Natural killer cell treated with Interleukin-12 subunit alpha and Interleukin-12 subunit beta and Interleukin-15 and Interleukin-18, amount 100 ng/mL, for 72 hours (primary cell): ENCODE measurements at regions not wholly inside any gene's neighbourhood (a gene's known extent, or its start where the extent isn't known, plus 50 kb on each side); places are given as distances from the start of the nearest gene placed in this dataset.
"Not testable (repeated sequence)": the region's sequence is repeated elsewhere in the genome, so short reads cannot be mapped to it uniquely, and the experiment has no call there.

ENCODE experiments used
- ATAC-seq, 2 donors: fragments of 150-1000 bp; cut with Tn5 transposase in 1 of 2; sonication (Bioruptor Pico), chemical (Tn5 transposase) in 1 of 2; 2 replicates each; pipeline ENCODE4 v1.10.0; 2021
- DNase-seq: peaks from one replicate; pipeline ENCODE4 v3.0.0; 2022; ENCODE audit warnings: low spot score
- H3K27ac Mint-ChIP-seq, 2 donors: 1 replicate in 1 of 2; 2 replicates in 1 of 2; pipeline ENCODE4 v1.8.0; 2022; ENCODE audit warnings: mixed read lengths in 2 of 2, mild to moderate bottlenecking in 1 of 2, moderate library complexity in 1 of 2
- H3K27me3 Mint-ChIP-seq, 2 donors: 1 replicate in 1 of 2; 2 replicates in 1 of 2; pipeline ENCODE4 v1.8.0; 2022; ENCODE audit warnings: mixed read lengths in 2 of 2
- H3K36me3 Mint-ChIP-seq: one replicate; pipeline ENCODE4 v1.8.0; 2022; ENCODE audit warnings: mixed read lengths
- H3K4me1 Mint-ChIP-seq, 2 donors: 1 replicate in 1 of 2; 2 replicates in 1 of 2; pipeline ENCODE4 v1.8.0; 2022; ENCODE audit warnings: low read depth in 2 of 2, mixed read lengths in 2 of 2, mild to moderate bottlenecking in 1 of 2
- H3K4me3 Mint-ChIP-seq: one replicate; pipeline ENCODE4 v1.8.0; 2022; ENCODE audit warnings: mixed read lengths
- H3K9me3 Mint-ChIP-seq: 2 replicates; pipeline ENCODE4 v1.8.0; 2022; ENCODE audit warnings: mixed read lengths

DNA sequence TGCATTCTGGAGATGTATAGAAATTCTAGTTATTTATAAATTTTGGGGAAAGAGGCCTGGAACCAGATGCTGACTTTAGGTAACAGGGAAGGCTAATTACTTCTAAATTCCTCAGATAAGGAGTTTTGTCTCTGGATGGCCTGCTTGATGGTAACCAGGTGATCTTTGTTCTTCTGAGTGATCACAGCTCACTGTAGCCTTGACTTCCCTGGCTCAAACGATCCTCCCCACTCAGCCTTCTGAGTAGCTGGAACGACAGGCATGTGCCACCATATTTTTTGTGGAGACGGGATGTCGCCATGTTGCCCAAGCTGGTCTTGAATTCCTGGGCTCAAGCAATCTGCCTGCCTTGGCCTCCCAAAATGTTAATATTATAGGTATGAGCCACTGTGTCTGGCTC lies 54.4 kb upstream of the MSH6 start:
- no peak for DNase-seq
- ATAC-seq: no peak
- H3K27me3 Mint-ChIP-seq: peaks cover 3 to 5% of the 10 kb centered on the region in 2 donors
- H3K4me3 Mint-ChIP-seq: no peak overlapping the region
- no peaks in the 10 kb centered on the region for H3K9me3 Mint-ChIP-seq
- no peaks in the 10 kb centered on the region for H3K4me1 Mint-ChIP-seq
- no peak overlapping the region for H3K27ac Mint-ChIP-seq
- H3K36me3 Mint-ChIP-seq: no peaks in the 10 kb centered on the region

DNA sequence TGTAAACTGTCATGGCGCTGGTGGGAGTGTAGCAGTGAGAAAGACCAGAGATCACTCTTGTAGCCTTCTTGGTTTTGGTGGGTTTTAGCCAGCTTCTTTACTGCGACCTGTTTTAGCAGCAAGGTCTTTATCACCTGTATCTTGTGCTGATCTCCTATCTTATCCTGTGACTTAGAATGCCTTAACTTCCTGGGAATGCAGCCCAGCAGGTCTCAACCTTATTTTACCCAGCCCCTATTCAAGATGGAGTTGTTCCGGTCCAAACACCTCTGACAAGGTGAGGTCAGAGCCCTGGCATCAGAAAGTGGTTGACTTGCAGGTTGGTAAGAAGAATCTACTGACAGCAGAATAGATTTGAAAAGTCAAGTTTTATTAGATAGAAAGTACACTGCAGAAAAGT lies 55.0 kb upstream of the MSH6 start:
- no peaks in the 10 kb centered on the region for H3K9me3 Mint-ChIP-seq
- H3K4me3 Mint-ChIP-seq: no peak overlapping the region
- no peak overlapping the region for H3K27ac Mint-ChIP-seq
- H3K27me3 Mint-ChIP-seq: peaks cover 3 to 5% of the 10 kb centered on the region in 2 donors
- no peaks in the 10 kb centered on the region for H3K4me1 Mint-ChIP-seq
- H3K36me3 Mint-ChIP-seq: no peaks in the 10 kb centered on the region
- ATAC-seq (no peak), DNase-seq (no peak)

DNA sequence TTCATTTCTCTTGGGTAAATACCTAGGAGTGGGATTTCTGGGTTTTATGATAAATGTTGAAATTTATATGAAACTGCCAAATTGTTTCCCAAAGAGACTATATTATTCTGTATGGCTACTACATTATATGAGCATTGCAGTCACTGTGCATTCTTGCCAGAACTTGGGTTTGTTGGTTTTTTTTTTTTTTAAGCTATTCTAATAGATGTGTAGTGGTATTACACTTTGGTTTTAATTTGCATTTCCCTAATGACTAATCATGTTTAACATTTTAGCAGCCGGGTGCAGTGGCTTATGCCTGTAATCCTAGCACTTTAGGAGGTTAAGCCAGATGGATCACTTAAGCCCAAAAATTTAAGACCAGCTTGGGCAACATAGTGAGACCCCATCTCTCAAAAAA lies 56.0 kb upstream of the MSH6 start:
- not testable (repeated sequence) for H3K36me3 Mint-ChIP-seq, H3K4me3 Mint-ChIP-seq, H3K9me3 Mint-ChIP-seq, H3K27ac Mint-ChIP-seq, DNase-seq, H3K27me3 Mint-ChIP-seq, H3K4me1 Mint-ChIP-seq, ATAC-seq

DNA sequence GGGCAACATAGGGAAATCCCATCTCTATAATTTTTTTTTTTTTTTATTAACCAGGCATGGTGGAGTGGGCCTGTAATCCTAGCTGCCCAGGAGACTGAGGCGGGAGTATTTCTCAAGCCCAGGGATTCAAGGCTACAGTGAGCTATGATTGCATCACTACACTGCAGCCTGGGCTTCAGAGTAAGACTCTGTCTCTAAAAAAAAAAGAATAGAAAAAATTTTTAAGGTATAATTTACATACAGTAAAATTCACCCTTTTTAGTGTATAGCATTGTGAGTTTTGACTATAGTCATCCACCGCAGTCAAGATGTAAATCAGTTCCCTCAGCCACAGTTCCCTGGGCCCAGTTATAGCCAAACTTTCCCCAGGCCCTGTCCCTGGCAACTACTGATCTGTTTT lies 57.1 kb upstream of the MSH6 start:
- H3K36me3 Mint-ChIP-seq: no peaks in the 10 kb centered on the region
- no peaks in the 10 kb centered on the region for H3K4me1 Mint-ChIP-seq
- peaks cover 3 to 5% of the 10 kb centered on the region in 2 donors for H3K27me3 Mint-ChIP-seq
- no peaks in the 10 kb centered on the region for H3K9me3 Mint-ChIP-seq
- ATAC-seq (no peak), DNase-seq (no peak)
- H3K4me3 Mint-ChIP-seq: no peak overlapping the region
- no peak overlapping the region for H3K27ac Mint-ChIP-seq

DNA sequence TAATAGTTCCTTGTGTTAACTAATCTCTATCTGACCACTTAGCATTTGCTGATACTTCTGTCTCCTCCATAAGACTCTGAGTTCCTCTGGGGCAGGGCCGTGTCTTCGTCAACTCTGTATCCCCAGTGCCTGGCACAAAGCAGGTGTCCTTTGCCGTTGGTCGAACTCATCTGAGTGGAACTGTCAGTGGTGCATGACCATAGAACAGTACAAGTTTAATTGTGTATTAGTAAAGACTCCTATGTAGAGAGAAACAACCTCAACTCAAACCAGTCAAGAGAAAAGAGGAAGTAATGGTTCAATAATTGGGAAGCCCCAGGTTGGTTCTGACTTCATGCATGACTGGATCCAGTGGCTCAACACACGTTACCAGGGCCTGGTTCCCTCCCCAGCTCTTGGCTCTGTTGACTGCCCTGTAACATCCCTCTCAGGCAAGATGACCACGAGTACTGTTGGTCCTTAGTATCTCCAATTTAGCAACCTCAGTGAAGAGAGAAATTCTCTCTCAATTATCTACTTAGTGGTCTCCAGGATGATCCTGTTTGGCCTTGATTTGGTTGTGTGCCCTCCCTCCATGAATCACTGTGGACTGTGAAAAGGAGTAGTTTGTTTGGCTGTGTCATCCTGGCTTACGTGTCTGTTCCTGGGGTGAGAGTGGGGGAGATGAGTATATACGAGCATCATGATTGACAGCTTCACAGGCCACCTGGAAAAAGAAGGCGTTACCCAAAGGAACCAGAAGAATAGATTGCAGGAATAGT lies 58.5 kb upstream of the MSH6 start:
- DNase-seq (no peak), ATAC-seq (peak in 1 of 2 donors; percentile 22)
- Mint-ChIP-seq H3K27me3 (peaks cover 2 to 4% of the 10 kb centered on the region in 2 donors), H3K36me3 (no peaks in the 10 kb centered on the region), H3K27ac (no peak overlapping the region), H3K9me3 (no peaks in the 10 kb centered on the region), H3K4me1 (no peaks in the 10 kb centered on the region), H3K4me3 (no peak overlapping the region)

DNA sequence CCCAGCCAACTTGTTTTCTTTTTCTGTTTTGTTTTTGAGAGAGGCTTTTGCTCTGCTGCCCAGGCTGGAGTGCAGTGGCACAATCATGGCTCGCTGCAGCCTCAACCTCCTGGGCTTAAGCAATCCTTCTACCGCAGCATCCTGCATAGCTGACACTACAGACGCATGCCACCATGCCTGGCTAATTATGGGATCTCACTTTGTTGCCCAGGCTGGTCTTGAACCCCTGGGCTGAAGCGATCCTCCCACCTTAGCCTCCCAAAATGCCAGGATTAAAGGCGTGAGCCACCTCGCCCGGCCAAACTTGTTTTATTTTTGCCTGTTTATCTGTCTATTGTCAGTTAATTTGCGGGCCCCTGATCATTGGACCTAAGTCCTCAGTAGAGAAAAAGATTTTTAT lies 61.6 kb upstream of the MSH6 start:
- DNase-seq (no peak), ATAC-seq (no peak)
- Mint-ChIP-seq H3K27me3 (peaks cover 6 to 7% of the 10 kb centered on the region in 2 donors), H3K36me3 (no peaks in the 10 kb centered on the region), H3K4me1 (no peaks in the 10 kb centered on the region), H3K27ac (no peak overlapping the region), H3K9me3 (no peaks in the 10 kb centered on the region), H3K4me3 (no peak overlapping the region)

DNA sequence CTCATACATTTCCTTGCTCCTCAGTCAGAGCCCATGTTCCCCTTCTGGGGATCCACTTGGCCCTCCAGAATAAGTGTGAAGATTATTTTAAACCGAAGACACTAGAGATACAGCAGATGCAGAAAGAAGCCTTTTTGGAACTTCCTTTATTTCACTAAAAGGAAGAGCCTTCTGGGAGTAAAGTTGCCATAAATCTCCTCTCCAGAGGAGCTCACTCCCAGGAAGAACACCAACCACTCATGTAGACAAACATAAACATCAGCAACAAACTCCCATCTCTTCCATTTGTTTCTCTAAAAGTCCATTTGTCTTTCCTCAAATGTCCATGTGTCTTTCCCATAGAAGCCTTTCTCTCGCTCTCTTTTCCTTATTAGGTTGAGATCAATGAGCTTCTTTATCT lies 62.4 kb upstream of the MSH6 start:
- Mint-ChIP-seq H3K36me3 (no peaks in the 10 kb centered on the region), H3K27ac (no peak overlapping the region), H3K4me1 (no peaks in the 10 kb centered on the region), H3K27me3 (peaks cover 6 to 7% of the 10 kb centered on the region in 2 donors), H3K4me3 (no peak overlapping the region), H3K9me3 (no peaks in the 10 kb centered on the region)
- ATAC-seq (no peak), DNase-seq (no peak)

DNA sequence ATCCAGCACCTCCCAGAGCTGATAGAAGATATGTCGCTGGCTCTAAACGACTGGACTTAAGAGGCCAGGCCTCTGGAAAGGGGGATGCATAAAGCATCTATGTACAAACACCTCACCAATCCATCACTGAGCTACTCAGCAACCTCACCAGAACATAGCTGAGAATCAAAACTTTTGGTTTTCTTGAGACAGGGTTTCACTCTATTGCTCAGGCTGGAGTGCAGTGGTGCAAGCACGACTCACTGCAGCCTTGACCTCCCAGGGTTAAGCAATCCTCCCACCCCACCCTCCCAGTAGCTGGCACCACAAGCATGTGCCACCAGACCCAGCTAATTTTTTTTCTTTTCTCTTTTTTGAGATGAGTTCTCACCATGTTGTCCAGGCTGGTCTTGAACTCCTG lies 62.9 kb upstream of the MSH6 start:
- peak in 1 of 2 donors; percentile 25 for ATAC-seq
- Mint-ChIP-seq H3K4me3 (no peak overlapping the region), H3K27ac (no peak overlapping the region), H3K36me3 (no peaks in the 10 kb centered on the region), H3K27me3 (peaks cover 6 to 7% of the 10 kb centered on the region in 2 donors), H3K4me1 (no peaks in the 10 kb centered on the region), H3K9me3 (no peaks in the 10 kb centered on the region)
- no peak for DNase-seq

DNA sequence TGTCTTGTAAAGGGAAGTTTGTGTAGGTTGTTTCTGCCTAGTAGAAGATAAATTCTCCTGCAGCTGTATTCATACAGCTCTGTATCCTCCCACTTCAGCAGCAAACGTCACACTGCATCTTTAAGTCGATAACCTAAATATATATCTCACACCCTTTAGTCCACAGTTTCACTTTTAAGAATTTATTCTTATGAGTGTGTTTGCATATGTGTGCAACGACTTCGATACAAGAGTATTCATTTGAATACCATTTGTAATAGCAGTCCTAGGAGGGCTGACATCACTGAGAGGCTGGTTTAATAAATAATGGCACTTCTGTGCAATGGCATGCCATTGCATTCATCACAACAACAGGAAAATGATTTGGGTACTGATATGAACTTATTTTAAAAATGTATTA lies 63.8 kb upstream of the MSH6 start:
- H3K4me1 Mint-ChIP-seq: no peaks in the 10 kb centered on the region
- H3K9me3 Mint-ChIP-seq: no peaks in the 10 kb centered on the region
- no peaks in the 10 kb centered on the region for H3K36me3 Mint-ChIP-seq
- peak overlapping the region; percentile 8 for H3K4me3 Mint-ChIP-seq
- no peak overlapping the region for H3K27ac Mint-ChIP-seq
- DNase-seq (no peak), ATAC-seq (peak in 1 of 2 donors; percentile 69)
- H3K27me3 Mint-ChIP-seq: peaks cover 6 to 7% of the 10 kb centered on the region in 2 donors

DNA sequence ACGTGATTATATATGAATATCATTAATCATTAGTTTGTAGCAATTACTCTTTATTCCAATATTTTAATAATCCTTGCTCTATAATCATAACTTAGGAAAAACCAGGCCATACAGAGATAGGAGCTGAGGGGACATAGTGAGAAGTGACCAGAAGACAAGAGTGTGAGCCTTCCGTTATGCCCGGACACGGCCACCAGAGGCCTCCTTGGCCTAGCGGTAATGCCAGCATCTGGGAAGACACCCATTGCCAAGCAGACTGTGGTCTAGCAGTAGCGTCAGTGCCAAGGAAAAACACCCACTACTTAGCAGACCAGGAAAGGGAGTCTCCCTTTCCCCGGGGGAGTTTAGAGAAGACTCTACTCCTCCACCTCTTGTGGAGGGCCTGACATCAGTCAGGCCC lies 66.6 kb upstream of the MSH6 start:
- not testable (repeated sequence) for H3K4me3 Mint-ChIP-seq, H3K27me3 Mint-ChIP-seq, DNase-seq, H3K36me3 Mint-ChIP-seq, ATAC-seq, H3K4me1 Mint-ChIP-seq, H3K27ac Mint-ChIP-seq, H3K9me3 Mint-ChIP-seq

DNA sequence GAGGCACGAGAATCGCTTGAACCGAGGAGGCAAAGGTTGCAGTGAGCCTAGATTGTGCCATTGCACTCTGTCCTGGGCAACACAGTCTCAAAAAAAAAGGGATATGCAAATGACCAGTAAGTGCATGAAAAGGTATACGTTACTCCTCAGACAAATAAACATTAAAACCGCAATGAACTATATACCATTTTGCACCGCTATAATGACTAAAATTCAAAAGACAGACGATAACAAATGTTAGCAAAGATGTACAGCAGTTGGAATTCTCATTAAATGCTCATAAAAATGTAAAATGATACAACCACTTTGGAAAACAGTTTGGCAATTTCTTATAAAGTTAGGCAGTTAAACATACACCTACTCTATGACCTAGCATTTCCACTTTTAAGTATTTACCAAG lies 67.4 kb upstream of the MSH6 start:
- H3K27ac Mint-ChIP-seq: no peak overlapping the region
- H3K9me3 Mint-ChIP-seq: no peaks in the 10 kb centered on the region
- no peak for DNase-seq
- H3K27me3 Mint-ChIP-seq: peaks cover 6 to 7% of the 10 kb centered on the region in 2 donors
- no peak overlapping the region for H3K4me3 Mint-ChIP-seq
- ATAC-seq: no peak
- no peaks in the 10 kb centered on the region for H3K36me3 Mint-ChIP-seq
- H3K4me1 Mint-ChIP-seq: no peaks in the 10 kb centered on the region

DNA sequence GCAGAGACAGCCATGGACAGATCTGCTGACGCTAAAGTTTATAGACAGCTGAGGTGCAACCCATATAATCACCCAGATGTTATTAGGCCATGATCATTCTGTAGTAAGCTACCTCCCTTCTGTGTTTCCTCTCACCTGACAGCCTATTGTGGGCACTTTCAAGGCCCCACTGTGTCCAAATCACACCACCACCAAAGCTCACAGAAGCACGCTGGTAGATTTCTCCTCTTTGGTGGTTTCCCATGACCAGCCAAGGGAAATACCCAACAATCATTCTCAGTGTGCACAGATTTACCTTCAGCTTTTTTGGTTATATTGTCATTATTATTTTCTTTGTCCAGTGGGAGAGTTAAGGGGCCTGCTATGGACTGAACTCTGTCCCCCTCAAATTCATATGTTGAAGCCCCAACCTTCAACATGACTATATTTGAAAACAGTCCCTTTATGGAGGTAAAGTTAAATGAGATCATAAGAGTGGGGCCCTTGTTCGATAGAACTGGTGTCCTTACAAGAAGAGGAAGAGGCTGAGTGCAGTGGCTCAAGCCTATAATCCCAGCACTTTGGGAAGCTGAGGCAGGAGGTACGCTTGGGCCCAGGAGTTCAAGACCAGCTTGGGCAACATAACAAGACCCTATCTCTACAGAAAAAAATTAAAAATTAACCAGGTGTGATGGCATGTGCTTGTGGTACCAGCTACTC lies 74.0 kb upstream of the MSH6 start:
- peaks cover 2 to 3% of the 10 kb centered on the region in 2 donors for H3K27me3 Mint-ChIP-seq
- no peaks in the 10 kb centered on the region for H3K36me3 Mint-ChIP-seq
- no peak overlapping the region for H3K4me3 Mint-ChIP-seq
- DNase-seq (no peak), ATAC-seq (no peak)
- H3K27ac Mint-ChIP-seq: no peak overlapping the region
- no peaks in the 10 kb centered on the region for H3K4me1 Mint-ChIP-seq
- no peaks in the 10 kb centered on the region for H3K9me3 Mint-ChIP-seq

DNA sequence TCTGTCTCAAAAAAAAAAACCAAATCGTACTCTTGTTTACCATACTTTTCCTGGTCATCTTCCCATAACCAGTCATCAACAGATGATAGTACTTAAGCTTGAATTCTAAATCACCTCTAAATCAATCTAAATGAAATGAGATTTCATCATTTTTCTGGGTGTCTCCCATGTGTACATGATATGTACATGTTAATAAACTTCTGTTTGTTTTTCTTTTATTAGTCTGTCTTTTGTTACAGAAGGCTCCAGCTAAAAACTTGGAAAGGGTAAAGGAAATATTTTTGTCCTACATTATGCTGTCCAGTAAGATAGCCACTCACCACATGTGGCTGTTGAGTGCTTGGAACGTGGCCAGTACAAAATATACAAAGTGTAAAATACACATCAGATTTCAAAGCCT lies 78.7 kb upstream of the MSH6 start:
- Mint-ChIP-seq H3K4me1 (no peaks in the 10 kb centered on the region), H3K27ac (no peak overlapping the region), H3K36me3 (no peaks in the 10 kb centered on the region), H3K4me3 (no peak overlapping the region), H3K27me3 (peaks cover 6 to 8% of the 10 kb centered on the region in 2 donors), H3K9me3 (no peaks in the 10 kb centered on the region)
- ATAC-seq (no peak), DNase-seq (no peak)

DNA sequence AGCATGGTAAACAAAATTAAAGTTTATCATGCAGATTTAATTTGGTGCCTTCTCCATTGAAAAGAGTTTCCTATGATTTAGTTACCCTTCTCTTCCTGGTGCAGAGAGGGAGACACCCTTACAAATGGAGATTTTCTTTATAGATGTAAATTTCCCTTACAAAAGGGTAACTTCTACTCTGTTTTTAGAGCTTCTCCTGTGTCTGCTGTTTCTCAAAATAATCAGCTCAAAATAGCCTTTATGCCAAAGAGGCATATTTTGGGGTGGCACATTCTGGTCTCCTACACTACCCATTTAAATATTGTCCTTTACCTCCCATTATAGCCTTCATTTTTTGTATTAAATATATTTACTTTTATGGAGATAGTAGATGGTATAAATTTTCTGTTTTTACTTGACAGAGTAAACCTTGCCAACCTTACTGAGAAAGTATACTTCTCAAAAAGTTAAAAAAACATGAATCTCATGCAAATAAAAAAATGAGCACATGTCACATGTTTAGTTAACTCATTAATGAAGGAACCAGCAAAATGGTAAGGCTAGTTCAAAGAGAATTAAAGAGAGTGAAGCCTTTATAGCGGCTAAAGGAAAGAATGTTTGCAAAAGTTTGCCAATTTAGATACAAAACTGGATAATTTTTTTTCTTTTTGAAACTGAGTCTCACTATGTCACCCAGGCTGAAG lies 83.3 kb upstream of the MSH6 start:
- Mint-ChIP-seq H3K4me3 (no peak overlapping the region), H3K36me3 (no peaks in the 10 kb centered on the region), H3K9me3 (no peaks in the 10 kb centered on the region), H3K27me3 (peaks cover 8 to 15% of the 10 kb centered on the region in 2 donors), H3K4me1 (no peaks in the 10 kb centered on the region), H3K27ac (no peak overlapping the region)
- DNase-seq: no peak
- no peak for ATAC-seq
